IPS-20b (cell line): ENCODE measurements at regions not wholly inside any gene's neighbourhood (a gene's known extent, or its start where the extent isn't known, plus 50 kb on each side); places are given as distances from the start of the nearest gene placed in this dataset.

Source experiments
- H3K27ac ChIP-seq: one replicate; pipeline ENCODE4 v1.5.1; 2013; ENCODE audit warnings: low read length
- H3K27me3 ChIP-seq: 2 replicates; pipeline ENCODE4 v1.6.1; 2013; ENCODE audit warnings: mild to moderate bottlenecking, low read length, inconsistent platforms; ENCODE audit not compliant: insufficient read depth
- H3K36me3 ChIP-seq: 2 replicates; pipeline ENCODE4 v1.6.1; 2013; ENCODE audit warnings: low read depth, mild to moderate bottlenecking, inconsistent platforms, low read length, moderate library complexity; ENCODE audit not compliant: insufficient read depth
- H3K4me1 ChIP-seq: 2 replicates; pipeline ENCODE4 v1.6.1; 2013; ENCODE audit warnings: mild to moderate bottlenecking, control low read depth, inconsistent platforms, low read length, moderate library complexity; ENCODE audit not compliant: insufficient read depth
- H3K4me3 ChIP-seq: 2 replicates; pipeline ENCODE4 v1.5.1; 2013; ENCODE audit warnings: mild to moderate bottlenecking, low read length, inconsistent platforms
- H3K9ac ChIP-seq: 2 replicates; pipeline ENCODE4 v1.6.1; 2013; ENCODE audit warnings: low read depth, mild to moderate bottlenecking, inconsistent platforms, low read length, moderate library complexity
- H3K9me3 ChIP-seq: 2 replicates; pipeline ENCODE4 v1.6.1; 2013; ENCODE audit warnings: mild to moderate bottlenecking, low read depth, low read length, inconsistent platforms; ENCODE audit not compliant: insufficient read depth

DNA sequence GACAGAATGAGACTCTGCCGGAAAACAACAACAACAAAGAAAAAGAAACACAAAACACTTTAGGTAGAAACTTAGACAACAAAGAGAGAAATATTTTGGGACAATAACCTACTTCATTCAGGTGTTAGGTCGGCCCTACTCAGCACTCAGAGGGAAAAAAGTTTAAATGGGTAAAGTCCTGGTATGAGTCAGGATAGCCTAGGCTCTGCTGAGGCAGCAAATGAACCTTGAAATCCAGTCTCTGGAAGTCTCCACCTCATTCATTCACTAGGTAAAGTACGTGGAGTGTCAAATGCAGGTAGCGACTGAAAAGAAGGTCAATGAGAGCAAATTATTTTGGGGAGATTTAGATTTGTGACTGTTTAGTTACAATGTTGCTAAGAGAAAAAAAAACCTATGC lies 127.4 kb downstream of the FHDC1 start:
- Histone ChIP-seq H3K9ac (no peak overlapping the region), H3K4me1 (peaks cover 10% of the 10 kb centered on the region; the same call in 1 of the 2 replicates), H3K4me3 (no peak overlapping the region), H3K9me3 (no peaks in the 10 kb centered on the region), H3K27ac (no peak overlapping the region), H3K36me3 (no peaks in the 10 kb centered on the region), H3K27me3 (no peaks in the 10 kb centered on the region)

DNA sequence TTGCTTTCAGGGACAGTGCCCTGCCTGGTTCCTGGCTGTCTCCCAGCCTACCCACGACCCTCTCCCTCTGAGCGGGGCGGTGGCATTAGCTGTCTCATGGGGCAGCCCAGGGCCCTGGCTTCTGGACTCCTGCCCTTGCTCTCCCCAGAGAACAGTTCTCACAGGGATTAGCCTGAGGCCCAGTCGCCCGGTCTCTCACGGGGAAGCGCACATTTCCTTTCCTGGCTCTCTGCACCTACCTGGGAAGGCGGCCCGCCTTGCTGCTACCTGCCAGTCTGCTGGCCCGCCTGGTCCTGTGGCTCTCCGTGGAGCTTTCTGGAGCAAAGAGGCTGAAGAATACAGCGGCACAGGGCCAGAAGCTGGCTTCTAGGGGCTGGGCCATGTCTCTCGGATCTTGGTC lies 128.4 kb downstream of the FHDC1 start:
- Histone ChIP-seq H3K9me3 (no peaks in the 10 kb centered on the region), H3K27ac (no peak overlapping the region), H3K4me1 (peaks cover 10% of the 10 kb centered on the region; the same call in 1 of the 2 replicates), H3K36me3 (no peaks in the 10 kb centered on the region), H3K9ac (no peak overlapping the region), H3K4me3 (no peak overlapping the region), H3K27me3 (no peaks in the 10 kb centered on the region)

DNA sequence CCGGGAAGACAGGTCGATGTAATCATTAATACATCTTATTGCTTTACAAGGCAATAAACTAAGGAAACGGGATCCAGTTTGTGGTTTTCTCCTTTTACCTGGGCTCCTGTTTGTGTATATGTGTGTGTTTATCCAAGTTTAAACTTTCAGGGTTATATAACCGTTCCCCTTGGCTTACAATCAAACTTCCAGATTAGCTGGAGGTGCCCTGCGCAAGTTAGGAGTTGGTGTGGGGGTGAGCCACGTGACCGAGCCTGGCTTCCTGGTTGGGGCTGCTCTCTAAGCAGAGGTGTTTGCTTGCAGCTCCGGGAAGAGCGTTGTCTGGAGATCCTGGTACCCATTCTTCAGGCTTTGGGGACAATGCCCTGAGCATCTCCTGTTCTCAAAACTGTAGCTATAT lies 129.2 kb downstream of the FHDC1 start:
- peaks cover 10% of the 10 kb centered on the region; the same call in 1 of the 2 replicates for H3K4me1 ChIP-seq
- no peaks in the 10 kb centered on the region for H3K27me3 ChIP-seq
- no peaks in the 10 kb centered on the region for H3K36me3 ChIP-seq
- H3K4me3 ChIP-seq: no peak overlapping the region
- H3K9me3 ChIP-seq: no peaks in the 10 kb centered on the region
- H3K9ac ChIP-seq: no peak overlapping the region
- H3K27ac ChIP-seq: no peak overlapping the region

GRCh38 chr4:153067376-153067775 lies 131.3 kb downstream of the FHDC1 start:
- H3K27ac ChIP-seq: no peak overlapping the region
- H3K4me3 ChIP-seq: no peak overlapping the region
- H3K9ac ChIP-seq: no peak overlapping the region
- peaks cover 14% of the 10 kb centered on the region; the same call in 1 of the 2 replicates for H3K4me1 ChIP-seq
- no peaks in the 10 kb centered on the region for H3K27me3 ChIP-seq
- no peaks in the 10 kb centered on the region for H3K9me3 ChIP-seq
- no peaks in the 10 kb centered on the region for H3K36me3 ChIP-seq

- no peak overlapping the region for H3K9ac ChIP-seq
- H3K9me3 ChIP-seq: no peaks in the 10 kb centered on the region
- H3K4me1 ChIP-seq: peaks cover 14% of the 10 kb centered on the region; the same call in 1 of the 2 replicates
- H3K27ac ChIP-seq: no peak overlapping the region
- no peaks in the 10 kb centered on the region for H3K36me3 ChIP-seq
- no peak overlapping the region for H3K4me3 ChIP-seq
- no peaks in the 10 kb centered on the region for H3K27me3 ChIP-seq
Measured at GRCh38 chr4:153068751-153069150, 132.6 kb downstream of the FHDC1 start.

GRCh38 chr4:153071958-153072598 lies 132.2 kb upstream of the TRIM2 start:
- no peaks in the 10 kb centered on the region for H3K9me3 ChIP-seq
- no peak overlapping the region for H3K27ac ChIP-seq
- H3K4me3 ChIP-seq: no peak overlapping the region
- peaks cover 14% of the 10 kb centered on the region; the same call in 1 of the 2 replicates for H3K4me1 ChIP-seq
- no peaks in the 10 kb centered on the region for H3K27me3 ChIP-seq
- no peaks in the 10 kb centered on the region for H3K36me3 ChIP-seq
- no peak overlapping the region for H3K9ac ChIP-seq

- Histone ChIP-seq H3K27ac (no peak overlapping the region), H3K27me3 (no peaks in the 10 kb centered on the region), H3K9me3 (no peaks in the 10 kb centered on the region), H3K4me3 (no peak overlapping the region), H3K36me3 (no peaks in the 10 kb centered on the region), H3K4me1 (peaks cover 9% of the 10 kb centered on the region; the same call in 1 of the 2 replicates), H3K9ac (no peak overlapping the region)
Measured at GRCh38 chr4:153072661-153073060, 131.6 kb upstream of the TRIM2 start.

GRCh38 chr4:153074486-153074885 lies 129.8 kb upstream of the TRIM2 start:
- Histone ChIP-seq H3K4me1 (peaks cover 5% of the 10 kb centered on the region; the same call in 1 of the 2 replicates), H3K36me3 (no peaks in the 10 kb centered on the region), H3K27ac (no peak overlapping the region), H3K27me3 (no peaks in the 10 kb centered on the region), H3K9me3 (no peaks in the 10 kb centered on the region), H3K9ac (no peak overlapping the region), H3K4me3 (no peak overlapping the region)

DNA sequence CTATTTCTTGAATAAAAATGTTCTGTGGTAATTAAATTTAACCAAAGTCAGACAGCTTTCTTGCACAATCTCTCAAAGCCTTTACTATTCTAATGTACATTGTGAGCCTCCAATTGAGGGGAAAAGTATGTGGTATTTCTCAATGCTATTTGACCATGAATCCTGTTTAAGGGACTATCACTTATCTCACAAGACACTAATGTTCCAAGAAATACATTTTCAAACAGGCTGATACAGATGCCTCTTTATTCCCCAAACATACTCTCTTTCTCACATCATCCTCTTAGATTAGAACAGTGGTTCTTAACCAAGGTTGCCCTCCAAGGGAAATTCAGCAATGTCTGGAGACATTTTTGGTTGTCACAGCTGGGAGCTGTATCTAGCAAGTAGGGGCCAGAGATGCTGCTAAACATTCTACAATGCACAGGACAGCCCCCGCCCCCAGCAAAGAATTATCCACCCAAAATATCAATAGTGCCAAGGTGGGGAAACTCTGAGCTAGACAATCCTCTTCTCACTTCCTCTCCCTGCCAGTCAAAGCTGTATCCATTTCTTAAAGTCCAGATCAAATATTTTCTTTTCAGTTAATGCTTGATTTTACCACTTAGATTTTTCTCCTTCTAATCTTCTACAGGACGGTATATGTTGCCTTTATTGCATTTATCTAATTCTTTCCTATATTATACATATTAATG lies 129.2 kb upstream of the TRIM2 start:
- H3K9me3 ChIP-seq: no peaks in the 10 kb centered on the region
- H3K36me3 ChIP-seq: no peaks in the 10 kb centered on the region

GRCh38 chr4:153075836-153076518 lies 128.3 kb upstream of the TRIM2 start:
- H3K9ac ChIP-seq: no peak overlapping the region
- H3K4me3 ChIP-seq: no peak overlapping the region
- no peaks in the 10 kb centered on the region for H3K27me3 ChIP-seq
- peaks cover 5% of the 10 kb centered on the region; the same call in 1 of the 2 replicates for H3K4me1 ChIP-seq
- no peak overlapping the region for H3K27ac ChIP-seq
- H3K36me3 ChIP-seq: no peaks in the 10 kb centered on the region
- no peaks in the 10 kb centered on the region for H3K9me3 ChIP-seq

More for the DNA sequence above, 129.2 kb upstream of the TRIM2 start:
- no peak overlapping the region for H3K9ac ChIP-seq
- H3K27ac ChIP-seq: no peak overlapping the region
- no peak overlapping the region for H3K4me3 ChIP-seq
- peaks cover 5% of the 10 kb centered on the region; the same call in 1 of the 2 replicates for H3K4me1 ChIP-seq
- H3K27me3 ChIP-seq: no peaks in the 10 kb centered on the region

GRCh38 chr4:153076861-153077260 lies 127.4 kb upstream of the TRIM2 start:
- Histone ChIP-seq H3K27ac (no peak overlapping the region), H3K4me3 (no peak overlapping the region), H3K4me1 (peaks cover 5% of the 10 kb centered on the region; the same call in 1 of the 2 replicates), H3K9me3 (no peaks in the 10 kb centered on the region), H3K9ac (no peak overlapping the region), H3K27me3 (no peaks in the 10 kb centered on the region), H3K36me3 (no peaks in the 10 kb centered on the region)
